ENCODE measurements at regions not wholly inside any gene's neighbourhood (a gene's known extent, or its start where the extent isn't known, plus 50 kb on each side); places are given as distances from the start of the nearest gene placed in this dataset.
"Not testable (repeated sequence)": the region's sequence is repeated elsewhere in the genome, so short reads cannot be mapped to it uniquely, and the experiment has no call there.

DNA sequence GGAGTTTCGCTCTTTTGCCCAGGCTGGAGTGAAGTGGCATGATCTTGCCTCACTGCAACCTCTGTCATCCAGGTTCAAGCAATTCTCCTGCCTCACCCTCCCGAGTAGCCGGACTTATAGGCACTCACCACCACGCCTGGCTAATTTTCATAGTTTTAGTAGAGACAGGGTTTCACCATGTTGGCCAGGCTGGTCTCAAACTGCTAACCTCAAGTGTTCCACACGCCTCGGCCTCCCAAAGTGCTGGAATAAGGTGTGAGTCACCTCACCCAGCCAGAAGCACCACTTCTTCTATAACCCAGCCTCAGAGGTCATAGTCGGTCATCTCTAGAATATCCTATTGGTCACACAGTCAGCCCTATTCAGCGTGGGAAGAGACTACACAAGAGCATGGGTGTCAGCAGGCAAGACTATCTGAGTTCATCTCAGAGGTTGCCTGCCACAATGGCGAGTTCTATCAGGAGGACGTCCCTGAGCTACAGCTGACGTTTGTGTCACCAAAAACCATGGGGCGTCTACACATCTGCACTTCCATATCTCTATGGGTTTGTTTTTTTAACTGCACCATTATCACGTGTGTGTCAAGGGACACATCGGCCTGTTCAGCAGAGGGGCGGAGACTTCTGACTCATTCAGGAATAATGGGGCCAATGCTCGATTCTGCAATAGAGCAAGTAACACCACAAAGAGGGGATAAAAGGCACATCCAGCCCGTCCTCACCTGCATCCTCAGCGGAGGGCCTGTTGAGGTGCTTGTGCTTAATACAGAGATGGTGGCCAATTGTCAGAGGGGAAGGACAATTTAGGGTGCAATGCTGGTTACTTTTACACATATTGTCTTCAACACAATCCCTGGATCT, 256.3 kb upstream of the IRF2BP2 start:
- DNase-seq (ENCODE audit: low read depth in 2 of 2) = no peak

DNA sequence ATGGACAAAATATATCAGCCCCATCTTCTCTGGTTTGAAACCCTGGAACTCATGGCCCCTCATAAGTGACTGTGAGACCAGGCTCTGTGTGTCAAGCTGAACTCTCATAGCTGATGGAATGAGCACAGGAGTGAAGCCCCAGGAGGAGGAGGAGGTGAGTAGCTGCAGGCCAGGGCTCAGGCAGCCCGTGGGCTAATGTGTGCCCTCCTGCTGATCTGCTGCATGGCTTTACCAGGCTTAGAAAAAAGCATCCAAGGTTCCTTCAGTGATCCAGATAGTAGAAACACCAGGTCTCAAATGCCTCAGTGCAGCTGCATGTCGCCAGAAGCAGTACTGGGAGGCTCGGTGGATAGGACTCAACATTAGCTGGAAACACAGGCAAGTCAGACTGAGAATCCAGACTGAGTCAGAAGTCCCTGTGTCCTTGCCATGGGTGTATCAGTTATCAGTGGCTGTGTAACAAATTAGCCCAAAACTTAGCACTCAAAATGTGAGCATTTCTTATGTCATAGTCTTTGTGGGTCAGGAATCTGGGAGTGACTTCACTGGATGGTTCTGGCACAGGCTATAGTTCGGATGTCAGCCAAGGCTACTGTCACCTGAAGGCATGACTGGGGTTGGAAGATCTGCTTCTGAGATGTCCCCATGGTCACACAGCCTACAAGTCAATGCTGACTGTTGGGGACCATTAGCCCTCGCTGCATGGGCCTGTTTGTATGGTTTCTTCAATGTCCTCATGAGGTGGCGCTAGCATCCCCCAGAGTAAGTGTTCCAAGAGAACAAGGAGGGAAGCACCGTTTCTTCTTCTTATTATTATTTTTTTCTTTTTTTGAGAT, 255.4 kb upstream of the IRF2BP2 start:
- DNase-seq (ENCODE audit: low read depth in 2 of 2) = no peak

DNA sequence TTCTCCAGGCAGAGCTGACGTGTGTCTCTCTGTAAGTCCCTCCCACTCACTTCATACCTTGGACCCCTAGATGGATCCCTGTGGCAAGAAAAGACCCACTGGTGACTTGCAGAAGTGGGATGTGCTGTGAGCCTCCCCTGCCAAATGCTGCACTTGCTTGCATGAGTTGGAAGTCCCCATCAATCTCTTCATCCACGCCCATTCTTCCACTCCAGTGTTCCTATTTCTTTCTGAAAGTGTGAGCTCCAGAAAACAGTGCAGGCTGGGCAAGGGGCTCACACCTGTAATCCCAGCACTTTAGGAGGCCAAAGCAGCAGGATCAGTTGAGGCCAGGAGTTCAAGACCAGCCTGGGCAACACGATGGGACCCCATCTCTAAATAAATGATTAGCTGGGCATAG, 254.1 kb upstream of the IRF2BP2 start:
- DNase-seq (ENCODE audit: low read depth in 2 of 2) = no peak

DNA sequence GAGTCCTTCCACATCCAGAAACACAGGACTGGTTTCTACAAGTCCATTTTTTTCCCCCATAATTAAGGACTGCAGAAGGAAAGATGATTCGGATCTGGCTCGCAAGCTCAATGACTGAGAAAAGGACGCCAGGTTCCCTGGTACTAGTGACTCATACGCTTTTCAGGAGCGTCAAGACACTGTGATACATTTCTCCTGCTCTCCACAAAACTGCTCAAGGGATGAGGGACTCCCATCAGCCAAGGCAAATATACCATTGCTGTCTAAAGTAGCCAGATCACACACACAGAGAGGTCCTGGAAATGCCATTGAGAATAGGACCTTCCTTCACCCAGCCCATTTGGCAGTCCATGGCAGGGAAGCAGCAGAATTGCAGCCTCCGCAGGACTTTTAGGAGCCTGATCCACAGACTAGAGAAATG, 253.6 kb upstream of the IRF2BP2 start:
- no peak for DNase-seq (ENCODE audit: low read depth in 2 of 2)

DNA sequence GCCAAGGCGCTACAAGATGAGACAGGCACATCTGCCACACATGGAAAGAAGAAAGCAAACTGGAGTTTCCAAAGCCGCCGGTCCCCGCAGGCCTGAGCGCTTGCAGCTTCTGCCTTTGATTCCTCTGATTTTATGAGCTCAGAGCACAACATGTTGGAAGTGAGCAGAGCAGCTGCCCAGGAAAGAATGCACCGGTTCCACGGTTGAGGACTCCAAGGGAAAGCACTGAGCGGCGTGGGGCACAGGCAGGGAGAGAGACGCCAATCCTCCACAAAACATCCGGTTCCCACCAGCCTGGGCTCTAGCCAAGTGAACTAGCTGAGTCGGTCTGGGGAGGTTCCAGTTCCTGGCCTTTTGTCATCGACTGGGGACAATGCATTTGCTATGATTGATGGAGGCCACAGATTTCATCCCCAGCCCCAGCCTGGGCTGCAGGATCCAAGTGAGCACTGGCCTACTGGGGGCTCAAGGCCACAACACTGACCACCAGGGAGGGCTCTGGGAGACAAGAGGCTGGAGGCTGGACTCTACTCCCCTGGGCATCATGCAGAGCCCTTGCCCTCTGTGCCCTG, 253.1 kb upstream of the IRF2BP2 start:
- DNase-seq (ENCODE audit: low read depth in 2 of 2) = no peak

DNA sequence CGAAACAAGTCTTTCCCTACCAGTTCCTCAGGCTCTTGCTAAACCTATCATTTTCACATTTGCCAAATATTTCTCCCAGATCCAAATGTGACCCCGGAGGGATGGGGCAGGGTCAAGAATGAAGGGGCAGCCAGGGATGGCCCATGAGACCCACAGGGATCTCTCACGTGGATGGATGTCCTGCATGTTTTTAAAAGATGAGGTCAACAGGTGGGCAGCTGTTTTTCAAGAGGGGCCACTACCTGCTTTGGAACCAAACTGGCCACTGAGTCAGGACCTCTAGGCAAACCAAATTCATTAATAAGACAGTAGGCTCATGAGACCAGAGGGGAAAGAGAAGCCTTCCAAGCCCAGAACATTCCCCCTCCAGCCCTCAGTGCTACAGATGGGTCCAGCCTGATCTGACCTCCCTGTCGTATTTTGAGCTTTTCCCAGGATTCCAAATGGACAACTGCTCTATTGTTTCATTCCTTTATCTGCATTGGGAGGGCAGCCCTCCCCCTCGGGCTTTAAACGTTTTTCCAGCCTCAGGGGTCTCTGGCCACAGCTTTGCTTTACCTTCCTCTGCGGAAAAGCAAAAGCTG, 252.5 kb upstream of the IRF2BP2 start:
- no peak for DNase-seq (ENCODE audit: low read depth in 2 of 2)

DNA sequence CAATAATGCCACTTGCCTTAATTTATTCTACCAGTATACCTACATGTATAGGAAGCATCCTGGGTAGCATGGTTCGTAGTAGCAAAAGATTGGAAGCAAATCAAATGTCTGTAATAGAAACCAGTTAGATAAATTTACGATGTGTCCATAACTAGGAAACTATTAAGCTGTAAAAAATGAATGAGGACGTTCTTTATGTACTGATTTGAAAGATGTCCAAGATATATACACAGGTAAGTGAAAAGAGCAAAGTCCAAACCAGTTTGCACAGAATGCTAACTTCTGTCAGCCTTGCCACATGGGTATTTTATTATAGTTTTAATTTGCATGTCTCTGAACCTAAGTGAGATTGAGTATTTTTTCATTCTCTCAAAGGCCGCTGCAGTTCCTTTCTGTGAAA, 251.8 kb upstream of the IRF2BP2 start:
- DNase-seq (ENCODE audit: low read depth in 2 of 2) = no peak

DNA sequence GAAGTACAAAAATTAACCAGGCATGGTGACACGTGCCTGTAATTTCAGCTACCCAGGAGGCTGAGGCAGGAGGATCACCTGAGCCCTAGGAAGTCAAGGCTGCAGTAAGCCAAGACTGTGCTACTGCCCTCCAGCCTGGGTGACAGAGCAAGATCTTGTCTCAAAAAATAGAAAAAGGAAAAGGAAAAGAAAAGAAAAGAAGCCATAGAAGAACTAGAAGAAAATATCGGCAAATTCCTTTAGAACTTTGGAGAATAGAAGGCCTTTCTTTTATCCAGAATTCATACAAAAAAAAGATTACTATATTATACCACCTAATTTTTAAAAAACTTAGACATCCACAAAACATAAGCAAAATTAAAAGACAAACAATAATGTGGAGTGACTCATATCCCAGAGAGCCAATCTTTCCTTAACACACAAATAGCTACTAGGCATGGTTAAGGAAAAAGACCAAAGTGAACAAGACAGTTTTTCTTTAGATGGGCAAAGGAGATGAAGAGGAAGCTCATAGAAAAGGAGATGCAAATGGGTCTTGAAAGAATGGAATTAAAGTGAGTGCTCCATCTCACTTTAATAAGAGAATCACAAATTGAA, 251.1 kb upstream of the IRF2BP2 start:
- no peak for DNase-seq (ENCODE audit: low read depth in 2 of 2)

DNA sequence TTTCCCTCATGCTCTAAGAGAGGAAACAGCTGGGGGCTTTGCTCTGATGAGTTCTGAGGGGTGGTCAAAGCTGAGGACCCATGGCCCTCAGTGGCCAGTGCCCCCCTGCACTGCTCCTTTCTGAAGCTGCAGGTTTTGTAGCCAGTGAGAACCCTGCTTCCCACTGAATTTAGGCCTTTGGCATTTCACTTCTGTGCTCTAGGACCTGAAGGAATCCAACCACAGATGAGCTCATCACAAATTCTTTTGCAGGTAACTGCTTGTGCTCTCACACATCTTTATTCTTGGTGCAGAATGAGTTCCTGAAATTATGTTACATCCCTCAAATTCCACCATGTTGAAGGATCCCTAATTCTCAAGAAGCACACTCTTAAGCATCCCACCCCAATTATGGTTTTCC, 248.7 kb upstream of the IRF2BP2 start:
- DNase-seq (ENCODE audit: low read depth in 2 of 2) = no peak

DNA sequence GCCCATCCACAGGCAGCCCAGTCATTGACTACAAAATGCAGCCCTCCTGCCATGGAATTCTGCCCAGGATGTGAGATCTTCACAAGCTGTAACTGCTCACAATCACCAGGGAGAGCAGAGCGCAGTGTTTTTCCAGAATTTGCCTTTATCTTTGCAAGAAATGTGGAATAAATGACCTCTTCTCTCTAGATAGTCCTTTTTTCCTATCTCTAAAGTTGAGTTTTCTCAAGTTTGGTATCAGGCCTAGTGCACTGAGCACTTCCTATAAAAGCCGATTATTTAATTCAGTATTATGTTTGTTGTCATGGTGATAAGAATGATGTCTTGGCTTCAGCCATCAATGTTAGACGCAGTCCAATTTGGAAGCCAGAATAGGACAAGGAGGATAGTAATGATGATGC, 246.9 kb upstream of the IRF2BP2 start:
- no peak for DNase-seq (ENCODE audit: low read depth in 2 of 2)

DNA sequence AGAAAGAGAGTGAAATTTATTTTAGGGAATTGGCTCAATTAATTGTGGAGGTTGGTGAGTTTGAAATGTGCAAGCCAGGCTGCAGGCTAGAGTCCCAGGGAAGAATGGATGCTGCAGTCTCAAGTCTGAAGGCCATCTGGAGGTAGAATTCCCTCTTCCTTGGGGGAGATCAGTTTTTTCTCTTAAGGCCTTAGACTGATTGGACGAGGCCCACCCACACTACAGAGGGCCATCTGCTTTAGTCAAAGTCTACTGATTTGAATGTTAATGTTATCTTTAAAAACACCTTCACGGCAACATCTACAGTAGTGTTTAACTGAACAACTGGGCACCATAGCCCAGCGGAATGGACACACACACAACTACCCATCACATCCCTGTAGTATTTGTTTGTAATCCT, 245.9 kb upstream of the IRF2BP2 start:
- DNase-seq (ENCODE audit: low read depth in 2 of 2) = no peak

DNA sequence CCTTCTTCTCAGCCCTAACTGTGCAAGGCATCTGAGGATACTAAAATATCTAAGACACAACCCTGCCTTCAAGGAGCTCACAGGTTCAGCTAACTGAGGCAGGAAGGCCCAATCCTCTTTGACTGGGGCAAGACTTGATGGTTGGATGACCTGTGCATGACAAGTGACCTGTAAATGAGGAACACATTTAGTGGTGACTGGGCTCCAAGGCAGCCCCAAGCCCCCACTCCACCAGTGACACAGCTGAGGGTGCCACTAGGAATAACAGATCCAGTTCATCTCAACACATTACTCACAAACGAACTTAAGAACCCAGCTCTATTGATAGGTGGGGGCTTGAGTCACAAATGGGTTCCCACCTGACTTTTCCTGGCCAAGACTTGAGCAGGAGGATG, 244.7 kb upstream of the IRF2BP2 start:
- no peak for DNase-seq (ENCODE audit: low read depth in 2 of 2)

DNA sequence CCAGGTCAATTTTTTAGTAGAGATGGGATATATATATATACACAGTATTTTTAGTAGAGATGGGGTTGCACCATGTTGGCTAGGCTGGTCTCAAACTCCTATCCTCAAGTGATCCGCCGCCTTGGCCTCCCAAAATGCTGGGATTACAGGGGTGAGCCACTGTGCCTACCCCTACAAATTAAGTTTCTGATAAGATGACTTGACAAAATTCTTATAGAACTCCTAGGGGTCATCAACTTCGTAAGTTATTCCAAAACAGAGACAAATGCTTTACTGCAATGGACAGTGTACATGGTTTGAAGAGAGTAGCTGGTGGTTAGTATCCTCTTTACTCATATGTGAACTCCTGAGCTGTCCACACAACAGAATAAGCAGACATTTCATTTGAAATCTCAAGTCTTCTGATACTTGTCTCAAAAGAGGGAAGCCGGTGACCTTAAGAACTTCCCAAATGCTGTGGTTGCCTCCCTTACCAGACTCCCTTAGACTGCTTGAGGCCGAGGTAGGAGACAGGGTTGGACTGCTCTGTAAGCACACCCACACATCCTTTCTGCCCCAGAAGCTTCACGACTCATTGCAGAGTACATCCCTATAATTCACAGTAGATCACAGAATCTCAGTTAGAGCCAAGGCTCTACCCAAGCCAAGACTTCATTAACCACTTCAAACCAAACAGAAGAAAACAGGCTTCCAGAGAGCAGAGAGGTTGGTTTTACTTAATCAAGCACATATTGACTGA, 244.1 kb upstream of the IRF2BP2 start:
- DNase-seq (ENCODE audit: low read depth in 2 of 2) = no peak

DNA sequence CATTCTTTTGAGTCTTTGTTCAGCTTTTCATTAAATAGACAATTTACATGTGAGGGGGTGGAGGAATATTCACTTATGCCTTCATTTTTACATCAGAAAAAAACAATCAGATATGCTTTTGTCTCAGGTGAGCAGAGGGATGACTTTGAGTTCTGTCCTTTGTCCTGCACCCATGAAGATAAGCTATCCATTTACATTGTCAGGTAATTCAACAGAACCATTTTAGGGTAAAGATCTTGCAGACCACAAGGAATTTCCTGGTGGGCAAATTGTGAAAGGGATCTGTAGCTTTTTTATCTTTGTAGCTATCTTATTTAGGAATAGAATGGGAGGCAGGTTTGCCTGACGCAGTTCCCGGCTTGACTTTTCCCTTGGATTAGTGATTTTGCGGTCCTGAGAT, 242.7 kb upstream of the IRF2BP2 start:
- no peak for DNase-seq (ENCODE audit: low read depth in 2 of 2)

DNA sequence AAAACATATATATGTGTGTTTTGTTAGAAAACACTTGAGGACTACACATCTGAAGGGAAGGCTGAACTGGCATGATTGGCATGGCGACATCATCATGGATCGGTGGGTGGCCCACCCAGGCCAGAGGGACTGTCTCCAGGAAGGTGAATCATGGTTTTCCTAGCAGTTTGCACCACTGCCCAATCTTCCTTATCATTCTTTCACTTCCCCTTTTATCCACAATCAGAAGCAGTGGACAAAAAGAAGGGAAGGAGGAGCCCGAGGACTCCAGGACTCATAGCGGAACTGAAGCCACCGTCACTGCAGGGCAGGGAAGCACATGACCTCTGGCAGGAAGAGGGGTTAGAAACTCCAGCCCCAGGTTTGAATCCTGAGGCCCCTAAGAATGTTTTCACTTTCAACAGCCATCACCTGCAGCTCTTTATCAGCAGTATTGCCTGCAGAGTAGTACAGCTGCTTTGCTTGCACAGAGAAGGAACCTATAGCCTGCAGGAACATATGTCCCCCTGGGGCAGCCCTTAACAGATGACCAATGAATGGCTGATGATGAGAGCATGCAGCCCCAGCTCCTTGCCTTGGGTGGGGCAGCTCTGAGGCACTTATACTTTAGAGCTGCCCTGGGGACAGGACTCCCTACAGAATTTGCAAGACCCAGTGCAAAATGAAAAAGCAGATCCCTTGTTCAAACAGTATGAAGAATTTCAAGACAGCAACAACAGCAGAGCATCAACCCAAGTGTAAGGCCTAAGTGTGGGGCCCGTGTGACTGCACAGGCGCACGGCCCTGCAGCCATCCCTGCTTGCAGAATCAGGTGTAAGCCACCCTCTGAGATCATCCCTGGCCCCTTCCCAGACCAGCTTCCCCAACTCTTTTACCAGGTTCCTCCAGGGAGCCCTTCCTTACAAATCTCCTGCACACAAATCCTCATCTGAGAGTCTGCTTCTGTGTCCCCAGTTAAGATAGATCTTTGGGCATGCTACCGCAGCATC, 241.8 kb upstream of the IRF2BP2 start:
- no peak for DNase-seq (ENCODE audit: low read depth in 2 of 2)

DNA sequence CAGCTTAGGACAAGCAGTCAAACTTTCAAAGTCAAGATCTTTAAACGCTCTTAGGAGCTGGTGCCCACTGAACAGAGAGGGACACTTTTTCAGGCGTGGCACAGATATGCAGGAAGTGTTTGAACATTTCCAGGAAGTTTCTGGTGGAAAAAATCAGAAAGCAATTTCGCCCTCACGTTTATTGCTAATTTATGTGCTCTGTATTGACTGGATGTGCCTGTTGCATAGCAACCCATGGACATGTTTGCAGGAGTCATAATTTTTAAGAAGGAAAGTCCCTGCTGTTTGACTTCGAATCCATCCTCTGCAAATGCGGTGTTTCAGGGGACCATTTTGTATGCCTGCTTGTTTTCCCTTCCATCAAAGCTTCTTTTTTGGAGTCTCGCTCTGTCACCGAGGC, 239.9 kb upstream of the IRF2BP2 start:
- no peak for DNase-seq (ENCODE audit: low read depth in 2 of 2)

DNA sequence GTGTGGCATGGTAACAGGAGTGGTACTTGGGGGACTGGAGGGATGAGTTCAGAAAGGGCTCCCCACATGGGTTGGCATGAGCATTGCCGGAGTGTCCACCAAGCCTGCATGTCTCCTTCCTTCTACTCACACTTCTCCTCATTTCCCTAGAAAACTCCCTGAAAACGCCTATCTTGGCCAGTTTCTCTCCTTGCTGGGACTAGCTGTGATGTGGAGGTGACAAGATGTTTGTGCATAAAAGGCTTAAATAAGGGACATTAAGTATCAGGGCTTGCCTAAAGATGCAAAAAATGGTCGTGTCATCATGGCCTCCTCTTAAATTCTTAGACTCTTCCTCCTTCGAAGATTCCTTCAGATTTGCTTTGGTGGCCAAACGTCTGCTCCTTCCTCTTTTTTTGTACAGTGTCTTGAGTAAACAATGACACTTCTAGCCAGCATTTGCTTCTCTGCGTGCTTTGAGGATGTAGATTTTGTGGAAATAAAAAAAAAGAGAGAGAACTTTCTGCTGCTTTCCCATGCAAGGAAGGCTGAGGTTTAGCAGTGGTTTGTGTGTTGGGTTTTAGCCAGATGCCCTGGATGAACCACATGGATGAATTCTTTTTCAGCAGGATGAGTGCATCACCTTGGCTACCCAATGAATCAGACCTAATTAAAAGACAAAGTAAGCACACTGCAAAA, 239.1 kb upstream of the IRF2BP2 start:
- DNase-seq (ENCODE audit: low read depth in 2 of 2) = no peak

DNA sequence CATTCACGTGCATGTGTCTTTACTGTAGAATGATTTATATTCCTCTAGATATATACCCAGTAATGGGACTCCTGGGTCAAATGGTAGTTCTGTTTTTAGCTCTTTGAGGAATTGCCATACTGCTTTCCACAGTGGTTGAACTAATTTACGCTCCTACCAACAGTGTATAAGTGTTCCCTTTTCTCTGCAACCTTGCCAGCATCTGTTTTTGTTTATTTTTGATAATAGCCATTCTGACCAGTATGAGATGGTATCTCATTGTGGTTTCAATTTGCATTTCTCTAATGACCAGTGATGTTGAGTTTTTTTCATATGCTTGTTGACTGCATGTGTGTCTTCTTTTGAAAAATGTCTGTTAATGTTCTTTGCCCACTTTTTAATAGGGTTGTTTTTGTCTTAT, 236.8 kb upstream of the IRF2BP2 start:
- not testable (repeated sequence) for DNase-seq (ENCODE audit: low read depth in 2 of 2)

DNA sequence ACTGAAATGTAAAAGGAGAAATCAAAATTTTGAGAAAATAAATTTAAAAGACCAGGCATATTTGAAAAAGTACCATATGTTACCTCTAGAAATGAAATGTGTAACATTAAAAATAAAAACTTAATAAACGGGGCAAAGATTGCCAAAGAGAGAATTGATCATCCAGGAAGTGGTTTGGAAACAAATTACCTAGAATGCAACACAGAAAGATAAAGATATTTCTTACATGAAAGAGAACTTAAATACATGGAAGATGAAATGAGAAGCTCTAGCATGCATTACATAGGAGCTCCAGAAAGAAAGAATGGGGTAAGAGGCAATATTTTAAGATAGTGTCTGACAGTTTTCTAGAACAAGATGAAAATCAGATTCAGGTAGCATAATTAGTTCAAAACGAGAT, 235.9 kb upstream of the IRF2BP2 start:
- no peak for DNase-seq (ENCODE audit: low read depth in 2 of 2)

Data from stimulated activated CD4-positive, alpha-beta T cell treated with anti-CD3 and anti-CD28 coated beads, Interleukin-12 subunit alpha, Interleukin-12 subunit beta, amount 100 ng/mL, for 24 hours (primary cell).